ENCODE measurements at regions not wholly inside any gene's neighbourhood (a gene's known extent, or its start where the extent isn't known, plus 50 kb on each side); places are given as distances from the start of the nearest gene placed in this dataset.

GRCh38 chr5:166257661-166258060, 2033.8 kb upstream of the WWC1 start:
- Histone ChIP-seq H3K27me3 (ENCODE audit: insufficient read depth, low read length) (no peaks in the 10 kb centered on the region), H4K20me1 (ENCODE audit: insufficient read depth, low read length) (no peaks in the 10 kb centered on the region), H3K4me3 (ENCODE audit: low read depth, low read length, poor library complexity, severe bottlenecking) (no peak overlapping the region), H2AFZ (ENCODE audit: low read length) (no peak overlapping the region), H3K4me2 (ENCODE audit: low read length) (no peak overlapping the region), H3K9me2 (ENCODE audit: low read depth, low read length) (no peaks in the 10 kb centered on the region), H3F3A (ENCODE audit: insufficient read depth, low read length) (no peaks in the 10 kb centered on the region), H3K27ac (ENCODE audit: low read depth, low read length, poor library complexity, severe bottlenecking) (no peak overlapping the region), H3K4me1 (ENCODE audit: insufficient read depth, low read length, severe bottlenecking) (no peaks in the 10 kb centered on the region), H3K36me3 (ENCODE audit: insufficient read depth, low read length) (no peaks in the 10 kb centered on the region), H3K9me3 (ENCODE audit: low read length) (no peaks in the 10 kb centered on the region), H3K9ac (ENCODE audit: low read length) (no peak overlapping the region), H3K79me2 (ENCODE audit: insufficient read depth, low read length) (no peaks in the 10 kb centered on the region)
- TF ChIP-seq, protein P1, sequence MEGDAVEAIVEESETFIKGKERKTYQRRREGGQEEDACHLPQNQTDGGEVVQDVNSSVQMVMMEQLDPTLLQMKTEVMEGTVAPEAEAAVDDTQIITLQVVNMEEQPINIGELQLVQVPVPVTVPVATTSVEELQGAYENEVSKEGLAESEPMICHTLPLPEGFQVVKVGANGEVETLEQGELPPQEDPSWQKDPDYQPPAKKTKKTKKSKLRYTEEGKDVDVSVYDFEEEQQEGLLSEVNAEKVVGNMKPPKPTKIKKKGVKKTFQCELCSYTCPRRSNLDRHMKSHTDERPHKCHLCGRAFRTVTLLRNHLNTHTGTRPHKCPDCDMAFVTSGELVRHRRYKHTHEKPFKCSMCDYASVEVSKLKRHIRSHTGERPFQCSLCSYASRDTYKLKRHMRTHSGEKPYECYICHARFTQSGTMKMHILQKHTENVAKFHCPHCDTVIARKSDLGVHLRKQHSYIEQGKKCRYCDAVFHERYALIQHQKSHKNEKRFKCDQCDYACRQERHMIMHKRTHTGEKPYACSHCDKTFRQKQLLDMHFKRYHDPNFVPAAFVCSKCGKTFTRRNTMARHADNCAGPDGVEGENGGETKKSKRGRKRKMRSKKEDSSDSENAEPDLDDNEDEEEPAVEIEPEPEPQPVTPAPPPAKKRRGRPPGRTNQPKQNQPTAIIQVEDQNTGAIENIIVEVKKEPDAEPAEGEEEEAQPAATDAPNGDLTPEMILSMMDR (IDR thresholded peaks at IDR 0.05; ENCODE audit: low read length) = no peak
- TF ChIP-seq EZH2 (IDR thresholded peaks at IDR 0.05; ENCODE audit: borderline replicate concordance, low read length) = no peak

GRCh38 chr5:166262395-166262794, 2029.0 kb upstream of the WWC1 start:
- Histone ChIP-seq H4K20me1 (ENCODE audit: insufficient read depth, low read length) (no peaks in the 10 kb centered on the region), H3K79me2 (ENCODE audit: insufficient read depth, low read length) (no peaks in the 10 kb centered on the region), H3K9ac (ENCODE audit: low read length) (no peak overlapping the region), H3K27ac (ENCODE audit: low read depth, low read length, poor library complexity, severe bottlenecking) (no peak overlapping the region), H3K9me3 (ENCODE audit: low read length) (no peaks in the 10 kb centered on the region), H3K9me2 (ENCODE audit: low read depth, low read length) (no peaks in the 10 kb centered on the region), H3K4me3 (ENCODE audit: low read depth, low read length, poor library complexity, severe bottlenecking) (no peak overlapping the region), H3K36me3 (ENCODE audit: insufficient read depth, low read length) (no peaks in the 10 kb centered on the region), H2AFZ (ENCODE audit: low read length) (no peak overlapping the region), H3K4me1 (ENCODE audit: insufficient read depth, low read length, severe bottlenecking) (no peaks in the 10 kb centered on the region), H3K4me2 (ENCODE audit: low read length) (no peak overlapping the region), H3F3A (ENCODE audit: insufficient read depth, low read length) (no peaks in the 10 kb centered on the region), H3K27me3 (ENCODE audit: insufficient read depth, low read length) (no peaks in the 10 kb centered on the region)
- TF ChIP-seq EZH2 (IDR thresholded peaks at IDR 0.05; ENCODE audit: borderline replicate concordance, low read length) = no peak
- TF ChIP-seq, protein P1 (IDR thresholded peaks at IDR 0.05; ENCODE audit: low read length) = no peak

GRCh38 chr5:166267907-166268306, 2023.5 kb upstream of the WWC1 start:
- Histone ChIP-seq H3K9me2 (ENCODE audit: low read depth, low read length) (no peaks in the 10 kb centered on the region), H3K27ac (ENCODE audit: low read depth, low read length, poor library complexity, severe bottlenecking) (no peak overlapping the region), H3K79me2 (ENCODE audit: insufficient read depth, low read length) (no peaks in the 10 kb centered on the region), H3K4me3 (ENCODE audit: low read depth, low read length, poor library complexity, severe bottlenecking) (no peak overlapping the region), H3K9ac (ENCODE audit: low read length) (no peak overlapping the region), H3K27me3 (ENCODE audit: insufficient read depth, low read length) (no peaks in the 10 kb centered on the region), H3K9me3 (ENCODE audit: low read length) (no peaks in the 10 kb centered on the region), H3F3A (ENCODE audit: insufficient read depth, low read length) (no peaks in the 10 kb centered on the region), H2AFZ (ENCODE audit: low read length) (no peak overlapping the region), H3K4me1 (ENCODE audit: insufficient read depth, low read length, severe bottlenecking) (no peaks in the 10 kb centered on the region), H3K4me2 (ENCODE audit: low read length) (no peak overlapping the region), H4K20me1 (ENCODE audit: insufficient read depth, low read length) (no peaks in the 10 kb centered on the region), H3K36me3 (ENCODE audit: insufficient read depth, low read length) (no peaks in the 10 kb centered on the region)
- TF ChIP-seq, protein P1 (IDR thresholded peaks at IDR 0.05; ENCODE audit: low read length) = no peak
- TF ChIP-seq EZH2 (IDR thresholded peaks at IDR 0.05; ENCODE audit: borderline replicate concordance, low read length) = no peak
